ENCODE measurements at regions not wholly inside any gene's neighbourhood (a gene's known extent, or its start where the extent isn't known, plus 50 kb on each side); places are given as distances from the start of the nearest gene placed in this dataset.
"Not testable (repeated sequence)": the region's sequence is repeated elsewhere in the genome, so short reads cannot be mapped to it uniquely, and the experiment has no call there.

DNA sequence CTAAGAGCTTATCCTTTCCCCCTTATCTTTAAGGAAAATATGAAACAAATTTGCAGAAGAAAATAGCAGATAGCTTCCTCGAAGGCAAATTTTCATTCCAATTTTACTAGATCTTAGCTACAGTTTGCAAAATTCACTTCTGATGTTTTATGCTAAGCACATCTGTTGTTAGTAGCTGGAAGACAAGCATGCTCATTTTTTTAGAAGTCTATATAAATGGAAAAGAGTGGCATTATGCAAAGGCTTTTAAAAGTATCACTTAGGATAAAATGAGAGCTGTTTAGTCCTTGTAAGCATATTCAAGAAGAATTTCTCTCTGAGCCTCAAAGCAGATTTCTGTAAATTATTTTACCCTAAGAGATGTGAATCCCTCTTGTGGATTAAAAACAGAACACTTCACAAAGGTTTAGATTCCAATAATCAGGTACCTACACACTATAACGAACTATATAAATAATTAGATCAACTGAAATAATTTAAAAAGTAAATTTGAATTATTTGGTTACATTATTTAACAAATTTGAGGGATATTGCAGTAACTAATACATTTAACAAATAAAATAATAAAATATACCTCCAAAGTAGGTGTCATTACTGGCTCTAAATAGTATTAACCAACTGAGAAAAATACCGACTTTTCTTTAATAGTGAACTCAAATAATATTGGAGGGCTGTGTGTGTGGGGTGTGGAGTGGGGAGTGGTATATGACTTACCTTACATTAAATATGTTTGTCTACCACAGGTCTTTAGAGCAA, 307.1 kb downstream of the SEMA3D start:
- DNase-seq (ENCODE audit: low spot score): no peak

DNA sequence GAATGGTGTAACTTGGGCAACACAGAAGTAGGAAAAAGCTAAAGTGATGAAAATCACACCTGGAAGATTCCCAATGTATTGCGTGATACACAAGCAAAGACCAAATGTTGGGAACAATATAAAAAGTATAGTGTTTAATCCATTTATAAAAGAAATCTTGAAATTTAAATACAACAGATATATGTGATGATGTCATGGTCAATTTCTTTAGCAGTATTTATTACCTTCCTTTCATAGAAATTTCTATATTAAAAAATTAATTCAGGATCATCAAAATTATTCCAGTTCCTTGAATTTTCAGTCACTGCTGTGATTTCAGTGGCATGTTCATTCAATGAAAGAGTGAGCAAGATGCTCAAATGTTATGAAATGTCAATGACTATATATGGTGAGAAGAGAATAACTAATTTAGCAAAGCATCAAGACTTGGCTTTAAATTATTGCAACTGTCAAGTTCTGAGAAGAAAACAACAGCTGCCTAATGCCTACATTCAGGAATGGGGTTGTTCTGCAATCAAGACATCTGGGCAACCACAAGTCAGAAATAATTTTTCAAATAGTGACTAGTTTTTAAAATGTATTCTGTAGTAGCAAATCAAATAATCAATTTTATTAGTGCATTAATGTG, 308.8 kb downstream of the SEMA3D start:
- no peak for DNase-seq (ENCODE audit: low spot score)

DNA sequence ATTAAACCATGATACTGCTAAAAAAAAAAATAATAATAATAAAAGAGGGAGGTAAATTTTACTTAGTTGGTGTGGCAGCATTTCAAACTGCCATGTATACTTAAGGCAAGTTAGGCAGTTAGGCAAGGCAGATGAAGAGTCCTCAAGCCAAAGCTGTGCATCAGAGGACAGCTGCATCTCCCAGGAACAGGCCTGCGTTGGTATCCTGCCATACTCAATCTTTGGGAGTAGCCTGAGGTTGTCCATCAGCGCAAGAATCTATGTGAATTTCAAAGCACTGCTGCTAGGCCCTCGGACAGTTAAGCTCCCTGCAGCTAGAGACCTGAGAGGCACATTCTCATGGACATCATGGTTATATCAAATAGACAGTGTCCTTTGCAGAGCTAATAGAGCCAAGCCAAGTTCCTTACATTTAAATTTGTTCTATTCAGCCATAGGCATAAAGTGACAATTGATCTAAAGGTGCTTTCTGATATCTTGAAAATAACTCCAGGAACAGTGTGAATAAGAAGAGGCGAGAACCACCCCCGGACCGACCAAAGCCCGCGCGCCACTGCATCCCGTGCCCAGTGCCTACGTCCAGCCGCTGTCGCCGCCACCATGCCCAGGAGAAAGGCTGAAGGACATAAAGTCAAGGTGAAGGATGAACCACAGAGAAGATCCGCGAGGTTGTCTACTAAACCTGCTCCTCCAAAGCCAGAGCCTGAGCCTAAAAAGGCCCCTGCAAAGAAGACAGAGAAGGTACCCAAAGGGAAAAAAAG, 310.6 kb downstream of the SEMA3D start:
- no peak for DNase-seq (ENCODE audit: low spot score)

DNA sequence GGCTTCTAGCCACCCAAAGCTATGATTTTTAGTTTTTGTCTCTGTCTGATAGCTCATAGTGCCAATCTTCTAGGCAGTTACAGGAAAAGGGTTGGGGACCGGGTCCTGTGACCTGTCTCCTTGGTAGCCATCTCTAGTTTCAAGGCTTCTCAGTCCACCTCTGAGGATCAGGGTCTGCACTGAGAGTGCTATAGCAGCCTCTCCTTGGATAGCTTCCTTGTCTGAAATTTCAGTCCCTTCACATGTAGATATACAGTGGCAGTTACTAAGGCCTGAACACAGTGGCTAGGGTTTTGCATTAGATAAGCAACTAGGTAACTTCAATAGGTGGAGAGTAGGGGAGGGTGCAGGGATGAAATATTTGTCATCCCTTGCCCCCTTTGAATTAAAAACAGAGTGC, 321.3 kb downstream of the SEMA3D start:
- no peak for DNase-seq (ENCODE audit: low spot score)

DNA sequence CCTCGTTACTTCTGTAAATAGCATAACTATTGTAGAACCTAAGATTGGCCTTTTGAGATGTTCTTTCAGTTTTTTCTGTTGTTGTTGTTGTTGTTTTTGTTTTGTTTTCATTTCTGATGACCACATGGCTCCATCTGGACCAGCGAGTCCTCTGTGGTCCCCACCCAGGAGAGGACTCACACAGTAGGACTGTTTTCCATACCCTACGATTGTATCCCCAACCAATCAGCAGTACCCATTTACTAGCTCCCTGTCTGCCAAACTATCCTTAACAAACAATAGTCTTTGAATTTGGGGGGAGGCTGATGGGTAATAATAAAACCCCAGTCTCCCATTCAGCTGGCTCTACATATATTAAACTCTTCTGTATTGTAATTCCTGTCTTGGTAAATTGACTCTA, 329.5 kb downstream of the SEMA3D start:
- no peak for DNase-seq (ENCODE audit: low spot score)

DNA sequence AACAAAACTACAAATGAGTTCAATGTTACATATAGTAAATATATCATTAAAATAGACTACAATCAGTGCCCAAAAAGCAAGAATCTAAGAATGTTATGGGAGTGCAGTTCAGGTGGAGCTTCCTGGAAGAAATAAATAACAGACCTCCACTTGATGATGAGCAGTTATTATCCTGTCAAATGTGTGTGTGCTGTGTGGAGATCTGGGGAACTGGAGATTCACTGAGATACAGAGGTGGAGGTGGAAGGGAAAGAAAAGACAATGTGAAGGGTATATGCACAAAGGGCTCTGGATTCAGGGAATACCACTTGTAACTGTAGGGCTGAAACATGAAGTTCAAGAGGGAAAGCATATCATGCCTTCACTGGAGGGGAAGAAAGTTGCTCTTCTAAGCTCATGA, 331.1 kb downstream of the SEMA3D start:
- no peak for DNase-seq (ENCODE audit: low spot score)

DNA sequence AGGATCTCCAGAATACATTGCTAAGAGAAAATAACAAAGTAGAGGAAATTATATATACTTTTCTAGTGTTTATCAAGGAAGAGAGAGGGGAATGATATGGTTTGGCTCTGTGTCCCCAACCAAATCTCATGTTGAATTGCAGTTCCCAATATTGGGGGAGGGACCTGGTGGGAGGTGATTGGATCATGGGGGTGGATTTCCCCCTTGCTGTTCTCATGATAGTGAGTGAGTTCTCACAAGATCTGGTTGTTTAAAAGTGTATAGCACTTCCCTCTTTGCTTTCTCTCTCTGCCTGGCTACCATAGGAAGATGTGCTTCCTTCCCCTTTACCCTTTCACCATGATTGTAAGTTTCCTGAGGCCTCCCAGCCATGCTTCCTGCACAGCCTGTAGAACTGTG, 337.9 kb downstream of the SEMA3D start:
- not testable (repeated sequence) for DNase-seq (ENCODE audit: low spot score)

DNA sequence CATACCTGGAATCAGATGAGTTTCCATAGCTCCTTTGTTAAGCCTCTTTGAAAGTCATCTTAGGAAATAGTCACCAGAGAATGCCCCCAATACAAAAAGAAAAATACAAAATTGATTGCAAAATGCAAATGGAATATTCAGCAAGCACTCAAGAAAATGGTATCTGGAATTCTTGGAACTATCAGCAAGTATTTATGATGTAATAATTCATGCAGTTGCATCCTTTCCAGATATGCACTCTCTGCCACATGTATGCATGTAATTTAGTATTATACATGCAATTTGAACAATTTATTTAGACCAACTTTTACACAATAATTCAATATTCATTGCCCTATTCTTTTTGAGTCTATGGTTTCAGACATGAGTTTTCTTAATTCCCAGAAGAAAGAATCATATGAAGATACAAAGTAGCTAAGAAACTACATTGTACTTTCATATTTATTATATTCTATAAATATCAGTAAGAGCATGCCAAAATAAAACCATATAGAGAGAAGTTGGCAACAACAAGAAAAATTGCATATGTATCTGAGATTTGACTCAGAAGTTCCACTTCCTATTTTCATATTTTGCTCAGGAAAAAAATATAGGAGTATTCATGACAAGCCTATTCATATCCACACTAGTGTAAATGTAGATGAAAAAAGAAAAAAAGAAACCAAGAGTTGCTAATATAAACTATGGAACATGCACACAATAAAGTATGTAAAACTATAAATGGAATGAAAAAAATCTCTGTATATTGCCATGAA, 338.5 kb downstream of the SEMA3D start:
- no peak for DNase-seq (ENCODE audit: low spot score)

DNA sequence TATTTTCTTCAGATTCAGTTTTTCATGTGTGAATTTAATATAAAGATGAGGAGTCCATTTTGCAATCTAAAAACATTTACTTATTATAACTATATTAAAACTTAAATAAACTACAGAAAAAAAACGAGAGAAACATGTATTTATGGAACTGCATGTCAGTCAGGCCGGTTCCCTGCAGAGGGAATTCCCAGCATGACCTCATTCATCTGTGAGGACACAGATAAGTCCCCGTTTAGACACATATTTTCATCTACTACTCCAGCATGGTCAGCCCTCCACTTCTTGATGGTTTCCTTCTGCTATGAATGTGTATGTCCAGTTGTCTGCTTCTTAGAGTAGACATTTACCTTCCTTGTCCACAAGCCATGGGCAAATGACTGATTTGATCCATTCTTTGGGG, 339.1 kb downstream of the SEMA3D start:
- no peak for DNase-seq (ENCODE audit: low spot score)

DNA sequence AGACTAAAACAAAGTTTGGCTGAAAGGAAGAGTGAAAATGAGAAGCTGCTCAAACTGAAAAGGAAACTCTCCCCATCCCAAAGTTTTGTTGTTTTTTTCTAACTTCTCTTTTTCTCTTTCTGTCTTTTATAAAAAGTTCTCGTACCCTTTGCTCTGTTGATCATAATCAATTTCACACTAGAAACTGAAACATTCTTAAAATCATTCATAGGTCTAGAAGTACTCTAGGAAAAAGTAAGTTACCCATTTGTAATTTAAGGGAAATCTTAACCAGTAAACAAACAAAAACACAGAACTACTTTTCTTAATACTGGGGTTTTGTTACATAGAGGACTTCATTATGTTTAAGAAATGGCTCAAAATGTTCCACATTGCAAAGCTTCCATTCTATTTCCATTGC, 339.8 kb downstream of the SEMA3D start:
- no peak for DNase-seq (ENCODE audit: low spot score)

DNA sequence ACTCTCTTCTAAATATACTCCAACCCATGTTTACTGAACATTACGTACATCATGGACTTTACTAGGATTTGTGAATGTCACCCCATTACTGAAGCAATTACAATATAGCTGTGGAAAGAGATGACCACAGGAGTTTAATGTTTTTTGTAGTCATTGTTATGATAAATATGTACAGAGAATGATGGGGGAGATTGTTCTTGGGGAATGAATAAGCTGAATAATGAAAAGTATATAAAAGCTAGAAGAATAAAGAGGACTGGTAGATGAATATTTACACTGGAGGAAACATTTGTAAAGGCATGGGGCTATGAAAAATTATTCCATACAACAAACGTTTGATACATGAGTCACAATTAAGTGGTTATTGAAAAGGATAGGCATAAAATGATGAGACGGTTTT, 340.9 kb downstream of the SEMA3D start:
- no peak for DNase-seq (ENCODE audit: low spot score)

DNA sequence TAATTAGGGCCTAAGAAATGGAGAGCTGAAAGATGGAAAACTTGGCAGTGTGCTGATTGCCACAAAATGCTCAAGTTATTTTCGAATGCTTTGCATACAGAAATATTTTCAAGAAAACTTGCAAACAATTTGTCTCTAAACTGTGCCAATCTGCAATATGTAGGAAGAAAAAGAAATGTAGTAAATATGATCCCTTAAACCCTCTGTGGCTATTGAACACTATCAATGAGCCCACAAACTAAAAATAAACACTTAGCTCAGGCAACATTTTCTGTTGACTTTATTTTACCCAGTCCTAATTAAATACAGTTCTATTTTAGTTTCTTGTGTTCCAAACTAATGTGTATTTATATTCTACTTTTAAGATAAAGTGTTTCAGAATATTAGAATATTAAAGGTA, 342.1 kb downstream of the SEMA3D start:
- DNase-seq (ENCODE audit: low spot score): no peak

DNA sequence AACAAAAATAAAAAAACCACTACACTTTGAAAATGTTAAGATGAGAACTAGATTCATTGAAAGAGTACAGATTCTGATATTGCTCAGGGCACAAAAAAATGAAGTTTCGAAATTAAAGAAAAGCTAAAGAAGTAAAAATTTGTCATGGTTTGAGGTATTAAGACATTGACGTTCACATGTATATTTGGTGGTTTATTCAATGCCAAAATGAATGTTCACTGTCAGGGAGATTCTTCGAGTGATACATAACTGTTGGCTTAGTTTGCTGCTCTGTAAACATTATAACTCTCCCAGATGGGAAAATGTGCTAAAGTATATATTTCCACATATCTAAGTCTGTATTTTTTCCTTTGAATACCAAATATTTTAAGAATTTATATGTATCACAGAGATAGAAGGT, 345.0 kb downstream of the SEMA3D start:
- DNase-seq (ENCODE audit: low spot score): no peak

DNA sequence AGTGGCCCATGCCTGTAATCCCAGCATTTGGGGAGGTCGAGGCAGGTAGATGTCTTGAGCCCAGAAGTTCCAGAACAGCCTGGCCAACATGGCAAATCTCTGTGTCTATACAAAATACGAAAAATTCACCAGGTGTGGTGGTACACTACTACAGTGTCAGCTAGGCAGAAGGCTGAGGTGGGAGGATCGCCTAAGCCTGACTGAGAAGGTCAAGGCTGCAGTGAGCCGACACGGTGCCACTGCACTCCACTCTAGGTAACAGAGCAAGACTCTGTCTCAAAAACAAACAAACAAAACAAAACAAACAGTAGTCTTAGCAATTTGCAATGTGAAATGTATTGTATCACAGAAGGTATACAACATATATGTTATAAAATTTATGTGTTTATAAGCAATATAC, 348.0 kb downstream of the SEMA3D start:
- DNase-seq (ENCODE audit: low spot score): no peak

DNA sequence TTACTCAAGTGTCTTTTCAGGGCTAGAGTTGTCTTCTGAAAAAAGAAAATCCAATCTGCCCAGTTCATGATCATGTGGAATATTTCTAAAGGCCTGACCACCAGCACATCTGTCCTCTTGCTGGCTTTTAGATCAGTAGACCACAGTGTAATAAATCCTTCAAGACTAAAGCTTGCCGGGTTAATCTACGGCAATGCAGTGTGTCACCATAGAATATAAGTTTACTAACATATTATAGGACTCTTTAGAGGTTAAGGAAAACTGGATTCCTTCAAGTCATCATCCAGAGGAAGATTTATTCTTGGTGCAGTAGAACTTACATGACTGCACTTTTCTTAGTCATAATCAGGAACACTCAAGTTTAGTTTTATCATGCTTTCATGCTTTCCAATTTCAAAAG, 349.5 kb downstream of the SEMA3D start:
- no peak for DNase-seq (ENCODE audit: low spot score)

DNA sequence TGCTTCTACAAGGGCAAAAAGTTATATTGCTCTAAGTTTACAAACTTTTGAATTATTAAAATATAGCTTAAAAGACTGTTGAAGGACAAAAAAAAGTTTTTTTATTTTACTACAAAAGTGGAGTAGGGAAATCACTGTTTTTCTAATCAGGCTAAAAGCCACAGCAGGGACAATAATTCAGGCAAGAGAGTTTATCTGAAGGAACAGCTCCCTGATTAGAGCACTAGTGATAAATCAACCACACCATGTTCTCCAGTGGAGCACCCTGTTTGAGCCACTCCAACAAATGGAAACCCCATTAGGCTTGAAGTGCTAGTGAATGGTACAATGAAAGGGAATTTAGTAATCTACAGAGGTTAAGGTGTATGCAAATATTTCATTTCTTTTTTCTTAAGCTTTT, 357.1 kb downstream of the SEMA3D start:
- no peak for DNase-seq (ENCODE audit: low spot score)

DNA sequence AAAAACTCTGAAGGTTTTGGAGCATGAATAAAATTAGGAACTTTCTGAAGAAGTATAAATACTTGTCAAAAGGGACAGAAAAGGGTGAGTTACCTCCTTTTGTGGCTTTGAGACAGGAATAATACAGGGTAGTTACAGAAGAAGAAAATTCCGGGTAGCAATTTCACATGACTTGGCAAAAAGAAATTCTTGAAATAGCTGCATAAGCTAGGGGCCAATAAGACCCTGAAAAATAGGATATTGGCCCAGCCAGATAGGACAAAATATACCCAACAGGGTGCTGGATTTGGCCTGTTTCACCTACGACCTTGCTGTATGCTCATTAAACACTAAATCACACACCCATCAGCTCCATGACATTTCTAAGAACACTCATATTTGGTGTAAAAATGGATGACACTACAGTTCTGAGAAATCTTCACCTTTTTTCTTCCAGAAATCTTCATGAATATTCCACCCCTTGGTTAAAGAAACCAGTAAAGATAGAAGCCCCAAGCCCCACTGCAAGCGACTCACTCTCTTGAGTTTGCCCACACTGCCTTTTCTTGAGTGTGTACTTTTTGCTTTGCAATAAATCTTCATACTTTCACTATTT, 362.7 kb downstream of the SEMA3D start:
- no peak for DNase-seq (ENCODE audit: low spot score)

DNA sequence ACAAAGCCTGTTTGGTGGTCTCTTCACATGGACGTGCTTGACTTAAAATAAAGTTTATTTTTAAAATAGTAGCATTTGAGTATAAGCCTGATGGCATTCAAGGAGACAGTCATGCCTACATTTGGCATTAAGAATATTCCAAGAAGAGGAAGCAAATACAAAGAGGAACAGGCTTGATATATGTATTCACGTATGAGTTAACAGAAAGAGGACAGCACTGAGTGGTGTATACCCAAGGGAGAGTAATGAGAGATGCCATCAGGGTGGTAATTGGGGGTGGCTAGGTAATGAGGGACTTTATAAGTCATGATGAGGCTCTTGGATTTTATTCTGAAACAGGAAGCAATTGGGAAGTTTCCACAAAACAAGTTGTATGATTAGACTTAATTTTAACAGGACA, 363.3 kb downstream of the SEMA3D start:
- no peak for DNase-seq (ENCODE audit: low spot score)

DNA sequence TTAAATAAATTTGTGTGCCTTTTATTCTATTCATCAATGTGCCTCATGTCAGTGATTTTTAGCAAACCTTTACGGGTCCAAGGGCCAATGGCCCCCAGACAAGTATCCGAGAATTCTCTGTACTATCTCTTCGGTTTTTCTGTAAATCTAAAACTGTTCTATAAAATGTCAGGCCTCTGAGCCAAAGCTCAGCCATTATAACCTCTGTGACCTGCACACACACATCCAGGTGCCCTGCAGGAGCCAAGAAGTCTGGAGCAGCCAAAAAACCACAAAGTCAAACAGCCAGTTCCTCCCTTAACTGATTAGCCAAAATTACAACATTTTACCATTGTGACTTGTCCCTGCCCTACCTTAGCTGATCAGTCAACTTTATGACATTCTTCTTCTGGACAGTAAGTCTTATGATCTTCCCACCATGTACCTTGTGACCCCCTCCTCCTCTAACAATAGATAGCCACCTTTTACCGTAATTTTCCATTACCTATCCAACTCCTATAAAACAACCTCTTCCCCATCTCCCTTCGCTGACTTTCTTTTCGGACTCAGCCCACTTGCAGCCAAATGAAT, 363.8 kb downstream of the SEMA3D start:
- DNase-seq (ENCODE audit: low spot score): no peak

DNA sequence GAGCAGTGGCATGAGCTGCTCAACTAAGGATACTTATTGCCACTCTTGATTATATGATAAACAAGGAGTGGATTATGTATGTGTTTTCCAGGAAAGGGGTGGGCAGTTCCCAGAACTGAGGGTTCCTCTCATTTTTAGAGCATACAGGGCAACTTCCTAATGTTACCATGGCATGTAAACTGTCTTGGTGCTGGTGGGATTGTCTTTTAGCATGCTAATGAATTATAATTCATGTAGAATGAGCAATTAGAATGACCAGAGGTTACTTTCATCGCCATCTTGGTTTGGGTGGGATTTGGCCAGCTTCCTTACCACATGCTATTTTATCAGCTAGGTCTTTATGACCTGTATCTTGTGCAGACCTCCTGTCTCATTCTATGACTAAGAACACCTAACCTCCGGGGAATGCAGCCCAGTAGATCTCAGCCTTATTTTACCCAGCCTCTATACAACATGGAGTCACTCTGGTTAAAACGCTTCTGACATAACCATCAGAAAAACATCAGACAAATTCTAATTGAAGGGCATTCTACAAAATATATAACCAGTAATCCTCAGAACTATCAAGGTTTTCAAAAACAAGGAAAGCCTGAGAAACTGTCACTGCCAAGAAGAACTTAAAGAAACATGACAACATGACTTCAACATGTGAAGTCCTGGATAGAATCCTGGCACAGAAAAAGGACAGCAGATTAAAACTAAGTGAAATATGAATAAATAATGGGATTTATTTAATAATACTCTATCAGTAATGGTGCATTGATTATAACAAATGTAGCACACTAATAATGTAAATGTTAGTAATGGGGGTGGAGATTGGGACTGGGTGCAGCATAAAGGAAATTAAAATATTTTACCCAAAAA, 365.0 kb downstream of the SEMA3D start:
- no peak for DNase-seq (ENCODE audit: low spot score)

DNA sequence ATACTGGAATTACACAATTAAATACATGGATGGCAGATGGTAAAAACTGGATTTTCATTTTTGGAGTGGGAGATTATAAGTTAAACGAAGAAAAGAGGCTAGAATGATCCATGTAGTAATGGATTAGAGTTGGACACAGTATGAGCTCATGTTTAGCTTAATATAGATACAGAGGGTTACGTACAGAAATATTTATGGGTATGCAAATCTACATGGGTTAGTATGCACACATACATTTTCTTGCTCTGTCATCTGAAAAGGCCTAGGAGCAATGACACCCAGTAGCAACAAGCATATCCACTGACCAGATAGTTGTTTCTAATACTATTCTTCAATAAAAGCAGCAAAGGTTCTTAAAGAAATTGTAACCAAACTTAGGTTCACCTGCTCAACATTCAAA, 366.4 kb downstream of the SEMA3D start:
- no peak for DNase-seq (ENCODE audit: low spot score)
